K562 (cell line): ENCODE measurements at regions not wholly inside any gene's neighbourhood (a gene's known extent, or its start where the extent isn't known, plus 50 kb on each side); places are given as distances from the start of the nearest gene placed in this dataset.

ENCODE experiments used
- ATAC-seq: fragments of 200-7000 bp; cut with Tn5 transposase; 3 replicates; pipeline ENCODE4 v1.9.1; 2020; ENCODE audit warnings: moderate library complexity
- BruUV-seq: library from RNA; stranded (reverse); fragments of 400-500 nt; replicated peaks from 2 replicates; lab custom pipeline; 2021; lab: Mats Ljungman, UMichigan
- CTCF ChIA-PET: fragments of 300-600 bp; formaldehyde crosslinking; extraction: SDS; loops from one replicate; lab custom pipeline; 2021; ENCODE audit warnings: low intra/inter-chr PET ratio; lab: Yijun Ruan, JAX
- POLR2A ChIA-PET: fragments of 300-600, 350-650 bp; sonication (Branson Sonifier 250); formaldehyde crosslinking; extraction: SDS; loops from one replicate; lab custom pipeline; 2021; ENCODE audit warnings: antibody characterized with exemption, inconsistent platforms; lab: Yijun Ruan, JAX
- DNase-seq, 4 experiments: peaks; one replicate each; pipeline versions ENCODE4 v3.0.0 to v3.0.0-alpha.2; 2011 to 2018; ENCODE audit warnings: low spot score in 3 of 4, mixed read lengths in 3 of 4; ENCODE audit errors: extremely low read depth in 1 of 4
- FAIRE-seq: peaks from 2 replicates; lab custom pipeline; 2011; peaks lifted over from hg19 to GRCh38; lab: Jason Lieb, UNC
- H2AFZ ChIP-seq: 2 replicates; pipeline ENCODE4 v1.6.0; 2011; ENCODE audit warnings: low read depth, low read length, control low read depth, inconsistent platforms
- H3K27ac ChIP-seq: fragments of 200-600 bp; 3 replicates; pipeline ENCODE4 v1.8.0; 2011; ENCODE audit warnings: low read depth, mild to moderate bottlenecking, control low read depth, inconsistent platforms, low read length, moderate library complexity, mixed read lengths; ENCODE audit errors: extremely low read depth
- H3K27me3 ChIP-seq, 2 experiments: fragments of 300-600 bp in 1 of 2; 2 replicates in 1 of 2; 3 replicates in 1 of 2; pipeline versions ENCODE4 v1.6.0 to v1.8.0; 2011; ENCODE audit warnings: inconsistent platforms in 2 of 2, low read length in 2 of 2, mild to moderate bottlenecking in 1 of 2, mixed read lengths in 1 of 2, moderate library complexity in 1 of 2; ENCODE audit not compliant: control insufficient read depth in 2 of 2, insufficient read depth in 2 of 2
- H3K36me3 ChIP-seq: fragments of 300-600 bp; 3 replicates; pipeline ENCODE4 v1.8.0; 2011; ENCODE audit warnings: mild to moderate bottlenecking, low read length, inconsistent platforms; ENCODE audit not compliant: control insufficient read depth, insufficient read depth
- H3K4me1 ChIP-seq, 2 experiments: fragments of 200-600 bp in 1 of 2; replicated peaks in 1 of 2; 2 replicates in 1 of 2; 3 replicates in 1 of 2; pipeline versions ENCODE4 v1.5.1 to v1.8.0; 2011; ENCODE audit warnings: inconsistent platforms in 2 of 2, low read length in 2 of 2, mild to moderate bottlenecking in 1 of 2, mixed read lengths in 1 of 2, moderate library complexity in 1 of 2; ENCODE audit not compliant: control insufficient read depth in 2 of 2, insufficient read depth in 2 of 2
- H3K4me2 ChIP-seq: 2 replicates; pipeline ENCODE4 v1.6.1; 2011; ENCODE audit warnings: low read length, control low read depth, inconsistent platforms, mixed read lengths; ENCODE audit not compliant: insufficient read depth
- H3K4me3 ChIP-seq: fragments of 200-600 bp; sonication (generic), shearing (Covaris generic); 2 replicates; pipeline ENCODE4 v1.5.1; 2016; ENCODE audit warnings: control low read depth, inconsistent platforms
- H3K79me2 ChIP-seq: fragments of 200-600 bp; 3 replicates; pipeline ENCODE4 v1.8.0; 2011; ENCODE audit warnings: low read length, inconsistent platforms; ENCODE audit not compliant: control insufficient read depth, insufficient read depth
- H3K9ac ChIP-seq, 2 experiments: 2 replicates each; pipeline versions ENCODE4 v1.6.0 to v1.6.1; 2011; ENCODE audit warnings: low read depth in 2 of 2, low read length in 2 of 2, control low read depth in 1 of 2, inconsistent platforms in 1 of 2, mild to moderate bottlenecking in 1 of 2, mixed read lengths in 1 of 2; ENCODE audit not compliant: insufficient read depth in 1 of 2
- H3K9me1 ChIP-seq: one replicate; pipeline ENCODE4 v1.6.0; 2011; ENCODE audit warnings: inconsistent platforms, mild to moderate bottlenecking, low read length, moderate library complexity; ENCODE audit not compliant: control insufficient read depth, insufficient read depth
- H3K9me3 ChIP-seq: replicated peaks from 2 replicates; pipeline ENCODE4 v1.5.1; 2011; ENCODE audit warnings: low read depth, low read length, inconsistent platforms; ENCODE audit not compliant: control insufficient read depth, insufficient read depth
- H4K20me1 ChIP-seq: replicated peaks from 2 replicates; pipeline ENCODE4 v1.6.1; 2011; ENCODE audit warnings: low read length, inconsistent platforms, mixed read lengths; ENCODE audit not compliant: control insufficient read depth, insufficient read depth
- COPS2 ChIP-seq: fragments of 450-650 bp; conservative IDR thresholded peaks from 2 replicates; pipeline ENCODE4 v1.6.1; 2016; ENCODE audit warnings: mild to moderate bottlenecking, moderate library complexity
- CREB1 ChIP-seq, 2 experiments: sonication (generic) in 1 of 2; formaldehyde crosslinking in 1 of 2; IDR thresholded peaks; 2 replicates each; pipeline versions ENCODE4 v1.6.1 to v1.8.0; 2012 to 2022; ENCODE audit warnings: inconsistent platforms in 1 of 2, mild to moderate bottlenecking in 1 of 2, missing genetic modification reagents in 1 of 2, moderate library complexity in 1 of 2
- ETV6 ChIP-seq, 3 experiments: fragments of 150-350 bp in 1 of 3; sonication (generic) in 1 of 3; formaldehyde crosslinking in 1 of 3; IDR thresholded peaks; 2 replicates each; pipeline versions ENCODE4 v1.6.1 to v1.8.0; 2014 to 2022; ENCODE audit warnings: borderline replicate concordance in 2 of 3, low read depth in 2 of 3, antibody characterized with exemption in 1 of 3, low read length in 1 of 3, mild to moderate bottlenecking in 1 of 3, missing genetic modification reagents in 1 of 3
- GATAD2A ChIP-seq: fragments of 450-650 bp; IDR thresholded peaks from 2 replicates; pipeline ENCODE4 v1.6.1; 2017
- GATAD2B ChIP-seq: fragments of 450-650 bp; IDR thresholded peaks from 2 replicates; pipeline ENCODE4 v1.6.1; 2017; ENCODE audit warnings: mild to moderate bottlenecking, borderline replicate concordance
- HDAC1 ChIP-seq, 2 experiments: fragments of 450-650 bp; IDR thresholded peaks; 2 replicates each; pipeline ENCODE4 v1.6.1; 2016 to 2017; ENCODE audit warnings: inconsistent platforms in 1 of 2, mild to moderate bottlenecking in 1 of 2, moderate library complexity in 1 of 2
- HDAC2 ChIP-seq: fragments of 450-650 bp; IDR thresholded peaks from 2 replicates; pipeline ENCODE4 v1.6.1; 2016; ENCODE audit warnings: mild to moderate bottlenecking
- KHSRP ChIP-seq: fragments of 450-650 bp; IDR thresholded peaks from 2 replicates; pipeline ENCODE4 v1.6.1; 2017
- NR4A1 ChIP-seq, 2 experiments: fragments of 250-450 bp in 1 of 2; fragments of 450-650 bp in 1 of 2; sonication (Bioruptor Pico) in 1 of 2; IDR thresholded peaks; 2 replicates each; pipeline versions ENCODE4 v1.4.0 to v1.6.1; 2016 to 2020; ENCODE audit warnings: mild to moderate bottlenecking in 2 of 2, missing compliant biosample characterization in 1 of 2, missing genetic modification characterization in 1 of 2, moderate library complexity in 1 of 2
- POLR2A ChIP-seq: fragments of 450-650 bp; conservative IDR thresholded peaks from 2 replicates; pipeline ENCODE4 v1.6.1; 2016
- SMAD2 ChIP-seq: fragments of 150-350 bp; IDR thresholded peaks from 2 replicates; pipeline ENCODE4 v1.6.1; 2014; ENCODE audit warnings: low read depth, mild to moderate bottlenecking, low read length
- ZNF12 ChIP-seq: sonication (generic); formaldehyde crosslinking; IDR thresholded peaks from 2 replicates; pipeline ENCODE4 v1.4.0; 2020; ENCODE audit warnings: mild to moderate bottlenecking, missing genetic modification reagents
- ZNF431 ChIP-seq: sonication (generic); formaldehyde crosslinking; IDR thresholded peaks from 2 replicates; pipeline ENCODE4 v1.8.0; 2022; ENCODE audit warnings: mild to moderate bottlenecking, missing genetic modification reagents
- WGBS: fragments of 100-300 bp; shearing (Covaris generic); methylation state at CpG from one replicate; pipeline ENCODE4 v1.1.6; 2016; ENCODE audit warnings: low coverage, mixed read lengths; ENCODE audit not compliant: insufficient coverage; ENCODE audit errors: missing lambda C conversion rate; 5-methylcytosine and 5-hydroxymethylcytosine counted together
- in situ Hi-C: fragments of 300-500 bp; cut with MboI; formaldehyde crosslinking; loops from 4 replicates; pipeline ENCODE4 v1.15.0; 2018; ENCODE audit warnings: inconsistent platforms, mixed read lengths
- intact Hi-C: fragments of 100-400 bp; cut with micrococcal nuclease; formaldehyde crosslinking; loops from 2 replicates; pipeline ENCODE4 v1.14.2; 2022
- TF ChIP-seq, protein P1 (sequence below): fragments of 250-450 bp; sonication (Bioruptor Pico); IDR thresholded peaks from 2 replicates; pipeline ENCODE4 v1.5.0; 2021; ENCODE audit warnings: mild to moderate bottlenecking, moderate library complexity
- TF ChIP-seq, protein P2 (sequence below): fragments of 450-650 bp; formaldehyde crosslinking; IDR thresholded peaks from 2 replicates; pipeline ENCODE4 v1.4.0; 2020; ENCODE audit warnings: mild to moderate bottlenecking, moderate library complexity

DNA sequence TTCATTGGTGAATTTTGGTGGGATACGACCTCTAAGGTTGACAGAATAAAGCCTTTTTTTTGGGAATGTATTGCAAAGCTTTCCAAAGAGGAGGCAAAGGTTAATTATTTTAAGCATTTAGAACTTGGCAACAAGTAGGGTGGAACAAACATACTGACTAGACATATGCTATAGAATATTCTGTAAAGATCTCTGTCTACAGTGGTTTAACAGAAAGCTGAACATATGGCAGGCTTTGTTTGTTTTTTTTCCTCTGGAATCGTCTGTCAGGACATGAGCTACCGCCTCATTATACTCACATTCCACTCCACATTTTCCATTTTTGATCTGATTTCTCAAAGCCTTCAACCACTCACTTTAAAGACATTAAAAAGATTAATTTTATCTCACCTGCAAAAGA lies 153.4 kb upstream of the PELI2 start (continued):
- TF ChIP-seq COPS2 = no peak
- TF ChIP-seq GATAD2A = no peak
- no peak for TF ChIP-seq POLR2A
- TF ChIP-seq ZNF12 = no peak
- TF ChIP-seq, all 486 proteins: peak for 0

DNA sequence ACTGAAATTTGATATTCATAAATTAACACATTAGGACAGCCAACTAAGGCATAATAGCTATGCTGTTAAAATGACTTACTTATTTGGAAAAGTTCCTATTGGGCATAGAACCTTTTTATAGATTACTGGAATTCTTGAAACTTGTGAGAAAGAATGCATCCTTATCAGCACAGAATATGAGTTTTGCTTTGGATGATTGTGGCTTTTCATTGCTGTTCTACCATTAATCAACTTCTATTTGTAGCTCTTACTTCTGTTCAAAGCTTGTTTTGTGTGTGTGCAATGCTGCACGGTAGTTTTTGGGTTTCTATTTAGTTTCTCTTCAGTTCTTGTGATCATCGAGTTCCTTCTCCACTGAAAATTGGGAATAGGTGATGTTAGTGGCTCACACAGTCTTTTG lies 152.4 kb upstream of the PELI2 start:
- POLR2A ChIA-PET = no interaction called here

More for the DNA sequence above, 152.4 kb upstream of the PELI2 start:
- Histone ChIP-seq H2AFZ (no peak overlapping the region), H3K9me3 (no peaks in the 10 kb centered on the region), H3K36me3 (no peaks in the 10 kb centered on the region), H3K27me3 (no peaks in the 10 kb centered on the region; a peak in 1 of 5 replicates), H3K9ac (no peak overlapping the region), H4K20me1 (no peaks in the 10 kb centered on the region), H3K9me1 (no peaks in the 10 kb centered on the region), H3K79me2 (no peaks in the 10 kb centered on the region), H3K27ac (no peak overlapping the region), H3K4me1 (no peaks in the 10 kb centered on the region), H3K4me3 (no peak overlapping the region), H3K4me2 (no peak overlapping the region)
- in situ Hi-C loops (no loop called here), intact Hi-C loops (no loop called here)
- no peak for TF ChIP-seq SMAD2
- no peak for TF ChIP-seq ETV6 (IDR thresholded peaks at IDR 0.05; ENCODE audit: borderline replicate concordance in 1 of 2, low read depth in 2 of 2, low read length in 1 of 2)
- TF ChIP-seq ETV6 (CRISPR knock-in tag; IDR thresholded peaks at IDR 0.05; ENCODE audit: borderline replicate concordance) = no peak
- no peak for TF ChIP-seq ZNF431 (CRISPR knock-in tag)
- TF ChIP-seq HDAC1 (IDR thresholded peaks at IDR 0.05) = no peak
- TF ChIP-seq CREB1 (IDR thresholded peaks at IDR 0.05) = no peak
- no peak for TF ChIP-seq CREB1 (CRISPR knock-in tag; IDR thresholded peaks at IDR 0.05)
- TF ChIP-seq, protein P1, sequence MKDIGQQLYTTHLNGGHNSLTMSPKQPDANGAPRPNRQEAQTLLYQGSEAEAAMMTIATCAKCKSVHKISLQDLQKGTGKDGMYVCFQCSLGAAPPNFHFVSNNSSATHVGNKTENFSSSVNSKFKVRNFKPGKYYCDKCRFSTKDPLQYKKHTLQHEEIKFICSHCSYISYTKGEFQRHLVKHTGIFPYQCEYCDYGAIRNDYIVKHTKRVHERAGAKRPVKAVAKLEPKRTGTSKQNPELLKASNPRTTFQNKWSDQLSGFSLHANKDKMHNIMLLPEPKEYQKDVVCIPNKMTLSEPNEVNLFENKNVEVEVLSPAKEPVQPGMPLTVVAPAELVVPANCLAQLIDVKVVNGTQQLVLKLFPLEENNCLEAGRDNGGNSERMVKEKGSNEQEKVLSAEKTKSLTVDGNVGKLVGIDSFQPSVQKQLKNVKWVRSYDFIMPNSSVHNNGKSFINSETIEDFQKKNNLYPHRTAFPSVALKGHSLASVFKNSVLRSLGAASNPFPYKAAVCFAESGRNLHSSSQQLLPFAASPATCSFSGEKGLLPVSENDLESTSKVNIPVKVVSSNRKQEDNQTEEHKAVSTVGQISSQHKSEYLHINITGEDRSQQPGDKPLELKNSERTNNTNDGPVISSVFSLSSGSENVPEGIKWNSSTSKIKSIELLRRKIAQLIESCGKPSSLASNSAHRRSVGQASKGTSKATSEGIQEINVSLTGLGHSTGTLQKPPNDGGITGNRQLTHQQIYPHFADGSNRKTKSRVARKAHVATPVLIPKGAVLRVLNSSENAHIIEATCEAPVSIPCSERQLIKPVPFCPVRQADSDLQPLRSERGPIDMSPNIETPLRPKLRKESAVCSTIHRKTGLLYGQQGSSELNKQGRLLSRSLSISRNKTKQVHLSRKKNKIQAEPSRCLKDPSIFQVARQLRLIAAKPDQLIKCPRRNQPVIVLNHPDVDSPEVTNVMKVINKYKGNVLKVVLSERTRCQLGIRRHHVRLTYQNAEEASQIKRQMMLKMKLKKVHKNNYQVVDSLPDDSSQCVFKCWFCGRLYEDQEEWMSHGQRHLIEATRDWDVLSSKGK (CRISPR knock-in tag) = no peak
- TF ChIP-seq HDAC2 = no peak
- TF ChIP-seq KHSRP = no peak
- no peak for TF ChIP-seq GATAD2B
- no peak for TF ChIP-seq NR4A1 (CRISPR knock-in tag; IDR thresholded peaks at IDR 0.05)
- no peak for TF ChIP-seq NR4A1 (tag; IDR thresholded peaks at IDR 0.05)
- TF ChIP-seq, protein P2, sequence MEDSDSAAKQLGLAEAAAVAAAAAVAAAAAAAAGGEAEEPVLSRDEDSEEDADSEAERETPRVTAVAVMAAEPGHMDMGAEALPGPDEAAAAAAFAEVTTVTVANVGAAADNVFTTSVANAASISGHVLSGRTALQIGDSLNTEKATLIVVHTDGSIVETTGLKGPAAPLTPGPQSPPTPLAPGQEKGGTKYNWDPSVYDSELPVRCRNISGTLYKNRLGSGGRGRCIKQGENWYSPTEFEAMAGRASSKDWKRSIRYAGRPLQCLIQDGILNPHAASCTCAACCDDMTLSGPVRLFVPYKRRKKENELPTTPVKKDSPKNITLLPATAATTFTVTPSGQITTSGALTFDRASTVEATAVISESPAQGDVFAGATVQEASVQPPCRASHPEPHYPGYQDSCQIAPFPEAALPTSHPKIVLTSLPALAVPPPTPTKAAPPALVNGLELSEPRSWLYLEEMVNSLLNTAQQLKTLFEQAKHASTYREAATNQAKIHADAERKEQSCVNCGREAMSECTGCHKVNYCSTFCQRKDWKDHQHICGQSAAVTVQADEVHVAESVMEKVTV (CRISPR knock-in tag) = no peak
- DNase-seq = no peak
- CTCF ChIA-PET = no interaction called here
- 0% methylated on average over 2 of the region's 2 CpGs for WGBS
- no TSS peak for BruUV-seq
- no peak for FAIRE-seq
- no peak for ATAC-seq
